HS-5 (cell line): ENCODE measurements at regions not wholly inside any gene's neighbourhood (a gene's known extent, or its start where the extent isn't known, plus 50 kb on each side); places are given as distances from the start of the nearest gene placed in this dataset.

ENCODE experiments used
- DNase-seq: peaks from one replicate; pipeline ENCODE4 v3.0.0-alpha.2; 2012; ENCODE audit warnings: low read depth

- DNase-seq = no peak
These were observed 145.6 kb downstream of the ZBTB18 start for GRCh38 chr1:244196571-244197285.

- DNase-seq = no peak
These were observed 146.8 kb downstream of the ZBTB18 start for GRCh38 chr1:244197851-244198375.

- DNase-seq = no peak
These were observed 148.8 kb downstream of the ZBTB18 start for GRCh38 chr1:244199902-244200301.

- DNase-seq = no peak
These were observed 149.5 kb downstream of the ZBTB18 start for GRCh38 chr1:244200596-244200995.

GRCh38 chr1:244201750-244202149 is 150.7 kb downstream of the ZBTB18 start:
- no peak for DNase-seq

GRCh38 chr1:244204004-244204403 is 152.9 kb downstream of the ZBTB18 start:
- no peak for DNase-seq

- no peak for DNase-seq
These were observed 154.1 kb downstream of the ZBTB18 start for GRCh38 chr1:244205171-244205570.

- DNase-seq = no peak
These were observed 154.8 kb downstream of the ZBTB18 start for GRCh38 chr1:244205906-244206305.

- no peak for DNase-seq
These were observed 156.2 kb downstream of the ZBTB18 start for GRCh38 chr1:244207042-244207934.

GRCh38 chr1:244207935-244208244 is 156.8 kb downstream of the ZBTB18 start:
- no peak for DNase-seq

GRCh38 chr1:244209955-244210354 is 158.9 kb downstream of the ZBTB18 start:
- no peak for DNase-seq

- no peak for DNase-seq
These were observed 159.9 kb downstream of the ZBTB18 start for GRCh38 chr1:244210884-244211558.

- DNase-seq = no peak
These were observed 160.5 kb downstream of the ZBTB18 start for GRCh38 chr1:244211559-244211944.

- DNase-seq = no peak
These were observed 161.1 kb downstream of the ZBTB18 start for GRCh38 chr1:244212219-244212618.

- no peak for DNase-seq
These were observed 161.9 kb downstream of the ZBTB18 start for GRCh38 chr1:244212797-244213475.

GRCh38 chr1:244214009-244214967 is 163.2 kb downstream of the ZBTB18 start:
- DNase-seq = peak; percentile 73

- no peak for DNase-seq
These were observed 165.8 kb downstream of the ZBTB18 start for GRCh38 chr1:244216836-244217235.

- no peak for DNase-seq
These were observed 166.6 kb downstream of the ZBTB18 start for GRCh38 chr1:244217711-244218110.

GRCh38 chr1:244218220-244218619 is 167.1 kb downstream of the ZBTB18 start:
- DNase-seq = no peak

GRCh38 chr1:244219149-244219548 is 168.1 kb downstream of the ZBTB18 start:
- DNase-seq = no peak

GRCh38 chr1:244219802-244220201 is 168.7 kb downstream of the ZBTB18 start:
- DNase-seq = no peak
